NCI-H82 (cell line): ENCODE measurements at regions not wholly inside any gene's neighbourhood (a gene's known extent, or its start where the extent isn't known, plus 50 kb on each side); places are given as distances from the start of the nearest gene placed in this dataset.
"Not testable (repeated sequence)": the region's sequence is repeated elsewhere in the genome, so short reads cannot be mapped to it uniquely, and the experiment has no call there.

Experiments used
- DNase-seq: peaks from one replicate; lab custom pipeline; 2025; lab: John Stamatoyannopoulos, UW

DNA sequence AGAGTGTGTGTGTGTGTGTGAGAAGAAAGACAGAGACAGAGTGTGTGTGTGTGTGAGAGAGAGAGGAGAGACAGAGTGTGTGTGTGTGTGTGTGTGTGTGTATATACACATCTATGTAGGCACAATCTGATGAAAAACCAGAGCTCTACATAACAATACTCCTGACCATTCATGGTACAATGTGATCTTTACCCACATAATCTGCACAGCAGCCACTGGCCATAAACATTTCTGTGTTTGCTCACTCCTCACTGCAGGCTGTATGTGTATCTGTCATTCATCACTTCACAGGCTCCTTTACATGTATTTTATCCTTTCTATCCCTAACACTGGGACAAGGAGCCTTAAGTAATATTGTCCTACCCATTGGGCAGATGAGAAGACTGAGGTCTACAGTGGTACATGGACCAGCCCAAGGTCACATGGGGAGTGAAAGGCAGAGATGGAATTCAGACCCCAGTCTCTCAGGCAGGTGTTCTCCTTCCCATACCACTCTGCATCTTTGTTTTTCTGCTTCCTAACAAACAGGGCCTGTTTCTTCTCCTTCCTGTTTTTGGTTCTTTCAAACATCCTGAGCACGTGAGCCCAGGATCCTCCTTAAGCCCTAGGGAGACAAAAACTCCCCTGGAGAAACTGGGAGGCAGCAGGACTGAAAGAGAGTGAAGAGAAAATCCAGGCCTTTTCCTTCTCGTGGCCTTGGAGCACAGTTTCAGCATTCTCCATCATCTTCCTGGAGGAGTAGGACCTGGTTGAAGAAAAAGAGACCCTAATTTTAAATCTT lies 201.7 kb upstream of the MSX2 start:
- no peak for DNase-seq

DNA sequence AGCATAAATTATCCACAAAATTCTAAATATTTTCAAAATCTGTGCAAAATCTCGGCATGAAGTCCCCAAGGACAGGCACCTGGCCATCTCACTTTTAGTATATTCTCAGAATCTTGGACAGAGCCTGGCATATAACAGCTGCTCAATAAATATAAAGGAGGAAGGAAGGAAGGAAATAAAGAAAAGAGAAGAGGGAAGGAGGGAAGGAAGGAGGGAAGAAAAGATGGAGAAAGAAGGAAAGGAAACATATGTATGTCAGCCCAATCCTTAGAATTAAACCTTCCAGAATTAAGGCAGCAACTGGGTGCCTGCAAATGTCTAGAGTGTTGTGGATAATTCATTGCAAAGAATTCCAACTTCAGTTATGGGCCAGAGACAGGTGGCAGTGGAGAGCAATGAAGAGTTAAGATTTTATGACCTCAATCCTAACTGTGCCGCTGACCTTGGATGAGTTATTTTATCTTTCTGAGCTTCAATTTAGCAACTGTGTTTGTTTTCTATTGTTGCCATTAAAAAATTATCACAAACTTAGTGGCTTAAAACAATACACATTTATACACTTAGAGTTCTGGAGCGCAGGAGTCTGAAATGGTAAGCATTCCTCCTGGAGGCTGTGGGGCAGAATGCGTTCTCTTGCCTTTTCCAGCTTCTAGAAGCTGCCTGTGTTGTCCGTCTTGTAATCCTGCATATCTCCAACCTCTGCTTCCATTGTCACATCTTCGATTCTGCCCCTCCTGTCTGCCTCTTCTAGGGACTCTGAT lies 200.9 kb upstream of the MSX2 start:
- DNase-seq: peak; percentile 12

DNA sequence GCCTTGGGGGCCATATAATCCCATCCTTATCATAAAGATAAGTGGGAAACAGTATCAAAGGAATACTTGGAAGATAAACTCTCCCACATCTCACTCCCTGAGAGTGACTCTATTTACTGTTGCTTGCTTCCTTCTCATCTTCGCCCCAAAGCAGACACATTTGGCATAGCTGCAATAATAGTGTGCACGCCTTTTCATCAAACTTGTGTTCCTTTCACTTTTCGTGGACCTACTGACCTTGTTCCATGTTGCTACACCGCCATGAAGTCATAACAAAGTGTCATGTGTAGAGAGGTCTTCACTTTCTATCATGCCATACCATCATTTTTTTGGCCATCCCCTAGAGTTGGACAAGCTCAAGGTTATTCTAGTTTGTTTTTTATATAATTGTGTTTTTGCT lies 200.0 kb upstream of the MSX2 start:
- DNase-seq: no peak

DNA sequence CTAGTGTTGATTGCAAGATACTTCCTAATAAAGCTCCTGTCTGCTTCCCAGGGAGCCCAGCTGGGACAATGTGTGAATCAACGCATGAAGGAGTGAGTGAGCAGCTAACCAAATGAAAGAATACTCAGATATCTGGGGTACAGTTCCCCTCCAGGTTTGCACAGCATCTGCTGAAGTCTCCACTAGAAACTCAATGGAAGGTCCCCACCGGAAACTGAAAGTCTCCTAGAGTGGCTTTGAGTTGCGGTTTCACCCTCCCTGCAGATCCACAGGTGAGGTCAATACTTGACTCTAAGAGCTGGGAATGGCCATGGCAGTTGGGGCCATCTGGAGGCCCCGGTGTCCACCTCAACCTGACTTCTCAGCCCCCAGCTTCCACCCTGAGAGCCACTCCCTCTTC lies 198.2 kb upstream of the MSX2 start:
- no peak for DNase-seq

- no peak for DNase-seq
Measured at GRCh38 chr5:174527916-174528540, 196.4 kb upstream of the MSX2 start.

GRCh38 chr5:174528821-174529544 lies 195.4 kb upstream of the MSX2 start:
- no peak for DNase-seq

DNA sequence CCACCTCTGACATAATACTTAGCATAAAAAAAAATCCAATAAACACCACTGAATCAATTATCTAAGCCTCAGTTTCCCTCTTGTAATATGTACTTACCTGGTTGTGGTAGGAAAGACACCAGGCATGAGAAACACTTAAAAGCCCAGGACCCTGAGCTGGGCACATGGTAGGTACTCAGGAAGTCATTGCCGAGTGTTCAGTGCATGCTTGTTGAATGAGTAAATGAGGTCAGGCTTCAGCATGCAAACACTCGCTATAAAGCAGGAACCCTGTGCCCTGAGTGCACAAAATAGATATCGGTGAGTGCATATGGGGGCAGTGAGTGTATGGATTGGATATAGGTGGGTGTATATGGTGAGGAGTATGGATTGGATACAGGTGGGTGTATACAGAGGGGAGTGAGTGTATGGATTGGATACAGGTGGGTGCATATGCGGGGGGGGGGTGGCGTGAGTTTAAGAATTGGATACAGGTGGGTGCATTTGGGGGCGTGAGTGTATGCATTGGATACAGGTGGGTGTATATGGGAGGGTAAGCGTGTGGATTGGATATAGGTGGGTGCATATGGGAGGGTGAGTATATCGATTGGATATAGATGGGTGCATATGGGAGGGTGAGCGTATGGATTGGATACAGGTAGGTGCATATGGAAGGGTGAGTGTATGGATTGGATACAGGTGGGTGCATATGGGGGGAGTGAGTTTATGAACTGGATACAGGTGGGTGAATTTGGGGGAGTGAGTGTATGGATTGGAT lies 194.3 kb upstream of the MSX2 start:
- DNase-seq: no peak

DNA sequence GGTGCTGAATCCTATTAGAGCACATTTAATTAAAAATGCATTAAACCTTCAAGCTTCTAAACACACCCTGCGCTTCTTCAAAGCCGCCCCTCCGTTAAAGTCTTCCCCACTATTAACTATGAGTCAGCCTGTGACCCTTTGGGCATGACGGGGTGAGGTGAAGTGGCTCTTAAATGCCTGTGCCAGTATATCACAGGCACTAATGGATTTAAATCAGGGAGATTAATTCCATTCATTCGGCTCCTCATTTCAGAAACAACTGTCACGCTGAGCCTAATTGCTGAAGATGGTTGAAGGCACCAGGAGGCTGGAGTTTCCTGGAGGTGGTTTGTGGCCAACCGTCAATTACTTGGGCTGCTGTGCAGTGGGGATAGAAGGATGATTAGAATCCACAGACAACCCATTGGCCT lies 192.6 kb upstream of the MSX2 start:
- DNase-seq: peak; percentile 97

DNA sequence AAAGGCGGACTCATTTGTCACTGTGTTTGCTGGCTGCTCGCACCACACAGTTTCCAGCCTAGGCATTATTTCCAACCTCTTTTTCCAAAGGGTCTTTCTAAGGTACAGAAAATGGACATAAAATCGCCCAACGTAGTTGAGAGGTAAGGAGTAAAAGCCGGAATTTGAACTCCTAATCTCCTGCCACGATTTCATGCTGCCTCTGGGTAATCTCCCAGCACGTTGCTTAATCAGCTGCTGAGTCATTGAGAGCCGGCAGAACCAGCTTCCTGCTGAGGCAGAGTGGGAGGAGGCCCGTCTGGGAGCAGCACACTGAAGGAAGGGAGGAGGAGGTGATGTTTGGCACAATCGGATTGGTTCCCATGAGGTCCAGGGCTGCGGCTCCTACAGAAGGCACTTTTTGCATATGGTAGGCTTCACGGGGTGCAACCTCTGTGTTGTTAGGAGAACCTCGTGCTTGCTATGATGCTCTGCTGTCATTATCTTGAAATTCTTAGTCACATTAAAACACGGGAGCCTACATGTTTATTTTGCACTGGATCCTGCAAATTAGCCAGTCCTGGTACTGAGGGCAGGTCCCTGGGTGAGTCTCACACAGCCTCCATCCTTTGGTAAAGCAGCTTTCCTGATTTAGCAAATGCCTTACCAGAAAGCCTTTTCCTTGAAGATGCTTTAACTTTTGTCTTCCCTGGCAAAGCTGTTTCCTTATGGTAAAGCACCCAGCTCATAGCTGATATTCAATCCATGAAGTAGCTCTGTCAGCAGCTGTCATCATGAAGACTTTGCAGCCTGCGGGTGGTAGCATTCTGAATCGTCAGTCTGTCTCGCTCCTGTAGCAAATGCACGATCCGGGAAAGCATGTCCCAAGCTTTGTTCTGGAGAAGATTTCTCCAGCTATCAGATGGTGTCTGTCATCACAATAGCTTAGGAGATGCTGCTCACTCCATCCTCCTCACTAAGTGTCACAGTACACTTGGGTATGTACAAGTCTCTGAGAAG lies 191.6 kb upstream of the MSX2 start:
- DNase-seq: peak; percentile 95

DNA sequence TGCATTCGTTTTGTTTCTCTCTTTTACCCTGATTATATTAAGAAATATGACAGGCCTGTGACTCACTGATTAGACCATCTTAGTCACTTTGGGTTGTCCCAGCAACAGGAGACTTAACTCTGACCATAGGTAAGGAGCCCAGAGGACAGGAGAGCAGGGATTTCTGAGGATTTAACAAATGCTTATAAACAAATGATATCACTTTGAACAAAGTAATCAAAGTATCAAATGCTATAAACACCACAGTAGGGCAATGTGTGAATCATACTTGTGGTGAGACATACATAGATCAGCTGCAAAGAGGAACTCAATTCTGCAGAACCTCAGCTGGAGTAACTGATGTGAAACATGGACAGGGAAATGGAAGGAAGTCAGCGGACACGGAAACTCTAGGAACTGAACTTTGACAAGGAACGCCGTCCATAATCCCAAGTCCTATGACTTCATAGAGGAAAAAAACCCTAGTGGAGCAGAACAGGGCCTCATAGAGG lies 190.6 kb upstream of the MSX2 start:
- DNase-seq: no peak

- no peak for DNase-seq
Measured at GRCh38 chr5:174535669-174536068, 188.7 kb upstream of the MSX2 start.

- DNase-seq: not testable (repeated sequence)
Measured at GRCh38 chr5:174539823-174540222, 184.6 kb upstream of the MSX2 start.

DNA sequence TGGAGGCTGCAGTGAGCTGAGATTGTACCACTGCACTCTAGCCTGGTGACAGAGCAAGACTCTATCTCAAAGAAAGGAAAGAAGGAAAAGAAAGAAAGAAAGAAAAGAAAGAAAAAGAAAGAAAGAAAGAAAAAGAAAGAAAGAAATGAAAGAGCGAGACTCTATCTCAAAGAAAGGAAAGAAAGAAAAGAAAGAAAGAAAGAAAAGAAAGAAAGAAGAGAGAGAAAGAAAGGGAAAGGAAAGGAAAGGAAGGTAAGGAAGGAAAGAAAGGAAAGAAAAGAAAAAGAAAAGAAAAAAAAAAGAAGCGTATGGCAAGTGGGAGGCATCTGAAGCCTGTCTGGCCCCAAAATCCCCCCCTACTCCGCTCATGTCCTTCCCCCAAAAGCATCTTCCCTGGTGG lies 182.3 kb upstream of the MSX2 start:
- no peak for DNase-seq

DNA sequence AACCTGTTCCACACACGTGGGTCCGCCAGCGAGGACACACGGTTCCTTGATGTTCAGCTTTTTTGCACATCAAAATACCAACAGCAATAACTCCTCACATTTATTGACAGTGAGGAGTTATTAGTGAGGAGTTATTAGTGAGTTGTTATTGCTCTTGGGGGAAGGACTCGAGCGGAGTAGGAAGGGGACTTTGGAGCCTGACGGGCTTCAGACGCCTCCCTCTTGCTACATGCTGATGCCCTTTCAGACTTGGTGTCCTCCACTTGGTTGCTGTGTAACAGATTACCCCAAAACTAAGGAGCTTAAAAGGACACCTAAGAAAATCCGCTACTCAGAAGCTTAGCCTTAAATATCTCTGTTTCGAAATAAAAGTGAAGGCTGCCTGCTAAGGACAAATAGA lies 181.9 kb upstream of the MSX2 start:
- peak; percentile 56 for DNase-seq

GRCh38 chr5:174545926-174546325 lies 178.5 kb upstream of the MSX2 start:
- DNase-seq: no peak

GRCh38 chr5:174547814-174548213 lies 176.6 kb upstream of the MSX2 start:
- DNase-seq: no peak

DNA sequence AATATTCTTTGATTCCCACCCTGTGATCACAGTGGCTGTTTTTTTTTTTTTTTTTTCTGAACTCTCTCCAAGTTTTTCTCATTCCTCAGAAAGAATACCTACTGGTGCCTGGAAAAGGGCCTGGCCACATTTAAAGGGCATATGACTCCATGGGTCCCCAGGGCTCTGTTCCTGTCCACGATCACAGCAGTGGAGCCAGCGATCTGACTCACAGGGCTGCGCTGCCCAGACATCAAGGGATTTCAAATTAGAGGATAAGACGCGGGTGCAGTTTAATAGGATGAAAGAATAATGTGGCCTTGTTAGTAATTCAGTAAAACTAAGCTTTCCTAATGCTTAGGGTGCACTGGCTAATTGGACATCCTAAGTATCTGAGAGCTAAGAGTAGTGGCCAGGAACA lies 175.1 kb upstream of the MSX2 start:
- peak; percentile 90 for DNase-seq

DNA sequence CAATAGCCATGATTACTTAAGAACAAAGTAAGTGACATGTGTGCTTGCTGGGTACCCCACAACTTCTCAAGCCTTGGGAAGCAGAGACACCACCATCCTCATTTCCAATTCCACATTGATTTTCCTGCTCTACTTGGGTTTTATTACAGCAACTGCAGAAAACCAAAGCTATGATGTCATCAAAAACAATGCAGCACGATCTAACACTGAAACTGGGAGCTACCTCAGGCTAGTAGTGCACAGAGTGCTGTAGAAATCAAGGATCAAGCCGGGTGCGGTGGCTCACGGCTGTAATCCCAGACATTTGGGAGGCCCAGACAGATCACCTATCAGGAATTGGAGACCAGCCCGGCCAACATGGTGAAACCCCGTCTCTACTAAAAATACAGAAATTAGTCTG lies 174.4 kb upstream of the MSX2 start:
- no peak for DNase-seq

GRCh38 chr5:174552428-174552827 lies 172.0 kb upstream of the MSX2 start:
- DNase-seq: peak; percentile 7

DNA sequence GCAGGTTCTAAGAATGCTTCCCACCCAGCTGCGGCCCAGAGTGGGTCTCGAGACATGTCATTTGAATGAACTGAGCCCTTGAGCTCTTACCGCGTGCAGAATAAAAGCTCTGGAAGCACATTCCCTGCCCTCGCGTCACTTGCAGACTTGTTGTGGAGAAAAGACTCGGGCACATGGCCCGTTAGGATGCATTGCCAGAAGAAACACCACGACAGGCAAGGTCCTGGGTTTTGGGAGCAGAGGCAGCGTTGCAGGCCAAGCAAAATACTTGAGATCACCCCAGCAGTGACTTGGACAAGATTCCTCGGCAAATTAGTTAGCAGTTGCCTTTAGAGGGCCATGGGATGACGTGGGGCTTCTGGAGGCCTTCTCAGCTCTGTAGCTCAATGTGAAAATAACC lies 170.8 kb upstream of the MSX2 start:
- DNase-seq: no peak
